ENCODE measurements at regions not wholly inside any gene's neighbourhood (a gene's known extent, or its start where the extent isn't known, plus 50 kb on each side); places are given as distances from the start of the nearest gene placed in this dataset.

- TF ChIP-seq POLR2A (IDR thresholded peaks at IDR 0.05; ENCODE audit: low read depth, low read length) = no peak
- no peak for TF ChIP-seq POLR2AphosphoS5 (IDR thresholded peaks at IDR 0.05; ENCODE audit: low read depth, low read length)
- no peak for TF ChIP-seq TAF1 (IDR thresholded peaks at IDR 0.05; ENCODE audit: low read depth, low read length)
- no peak for TF ChIP-seq PAX5 (IDR thresholded peaks at IDR 0.05; ENCODE audit: insufficient read depth, low read length, severe bottlenecking)
- TF ChIP-seq SPI1 (IDR thresholded peaks at IDR 0.05; ENCODE audit: low read depth, low read length) = no peak
- TF ChIP-seq POU2F2 (IDR thresholded peaks at IDR 0.05; ENCODE audit: low read depth, low read length) = no peak
Measured at GRCh38 chr10:33826186-33826585, 491.7 kb upstream of the NRP1 start.

Measured in GM12891 (cell line).